GM20431 (cell line): ENCODE measurements at regions not wholly inside any gene's neighbourhood (a gene's known extent, or its start where the extent isn't known, plus 50 kb on each side); places are given as distances from the start of the nearest gene placed in this dataset.
"Not testable (repeated sequence)": the region's sequence is repeated elsewhere in the genome, so short reads cannot be mapped to it uniquely, and the experiment has no call there.

Source experiments
- in situ Hi-C: fragments of 300-500 bp; cut with MseI, MboI; formaldehyde crosslinking; loops from one replicate; pipeline ENCODE4 v1.15.0; 2020; ENCODE audit warnings: low sequenced_read_pairs; ENCODE audit not compliant: unreplicated experiment

DNA sequence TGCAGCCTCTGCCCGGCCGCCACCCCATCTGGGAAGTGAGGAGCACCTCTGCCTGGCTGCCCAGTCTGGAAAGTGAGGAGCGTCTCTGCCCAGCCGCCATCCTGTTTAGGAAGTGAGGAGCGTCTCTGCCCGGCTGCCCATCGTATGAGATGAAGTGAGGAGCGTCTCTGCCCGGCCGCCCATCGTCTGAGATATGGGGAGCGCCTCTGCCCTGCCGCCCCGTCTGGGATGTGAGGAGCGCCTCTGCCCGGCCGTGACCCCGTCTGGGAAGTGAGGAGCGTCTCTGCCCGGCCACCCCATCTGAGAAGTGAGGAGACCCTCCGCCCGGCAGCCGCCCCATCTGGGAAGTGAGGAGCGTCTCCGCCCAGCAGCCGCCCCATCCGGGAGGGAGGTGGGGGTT is 1069.5 kb upstream of the EPHA6 start:
- in situ Hi-C loops: not testable (repeated sequence)

DNA sequence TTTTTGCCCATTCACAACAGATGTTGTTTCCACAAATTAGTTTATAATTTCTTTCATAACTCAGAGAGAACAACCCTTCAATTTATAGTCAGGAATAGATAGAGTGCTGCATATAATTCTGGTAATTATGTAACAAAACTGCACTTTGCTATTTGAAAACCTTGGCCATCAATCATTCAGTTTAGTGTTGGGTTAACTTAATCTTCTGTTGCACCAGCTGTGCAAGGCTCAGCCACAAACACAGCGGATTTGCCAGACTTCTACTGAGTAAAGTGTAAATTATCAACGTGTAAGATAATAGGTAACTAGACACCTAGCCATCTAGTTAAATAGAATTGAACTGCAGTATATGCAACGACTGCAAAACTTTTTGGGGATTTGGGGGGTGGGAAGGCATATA is 1064.3 kb upstream of the EPHA6 start:
- in situ Hi-C loops: no loop called here

DNA sequence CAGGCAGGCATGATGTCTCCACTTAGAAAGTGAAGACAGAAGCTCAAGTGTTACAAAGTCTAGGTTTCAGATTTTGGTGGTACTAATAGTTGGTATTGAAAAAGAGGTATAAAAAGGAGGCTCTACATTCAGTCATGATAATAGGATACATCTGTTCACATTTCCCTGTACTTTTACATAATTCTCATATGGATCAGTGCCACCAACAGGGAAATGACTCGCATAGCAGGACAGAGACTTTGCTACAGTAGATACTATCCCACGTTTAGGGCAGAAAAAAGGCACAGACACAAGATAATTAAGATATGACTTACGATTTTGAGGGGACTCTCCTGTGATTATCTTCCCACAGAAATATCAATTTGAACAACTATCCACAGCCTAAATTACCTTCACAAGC is 1062.9 kb upstream of the EPHA6 start:
- in situ Hi-C loops: no loop called here

DNA sequence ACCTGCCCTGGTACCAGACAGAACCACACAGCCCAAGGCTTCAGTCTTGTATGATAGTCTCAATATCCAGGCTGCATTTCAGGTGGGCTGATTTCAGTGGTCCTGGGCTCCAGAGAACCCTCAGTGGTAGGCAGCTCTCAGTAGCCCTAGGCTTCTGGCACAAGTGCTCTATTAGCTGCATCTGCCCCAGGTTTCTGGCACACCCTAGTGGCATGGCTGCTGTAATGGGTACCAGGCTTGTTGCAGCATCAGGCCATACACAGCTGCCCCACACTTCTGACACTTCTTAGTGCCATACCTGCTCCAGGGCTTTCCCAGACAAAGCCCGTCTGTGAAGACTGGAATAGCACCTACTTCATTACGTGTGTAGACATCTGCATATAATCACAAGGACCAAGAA is 1062.2 kb upstream of the EPHA6 start:
- in situ Hi-C loops: no loop called here

DNA sequence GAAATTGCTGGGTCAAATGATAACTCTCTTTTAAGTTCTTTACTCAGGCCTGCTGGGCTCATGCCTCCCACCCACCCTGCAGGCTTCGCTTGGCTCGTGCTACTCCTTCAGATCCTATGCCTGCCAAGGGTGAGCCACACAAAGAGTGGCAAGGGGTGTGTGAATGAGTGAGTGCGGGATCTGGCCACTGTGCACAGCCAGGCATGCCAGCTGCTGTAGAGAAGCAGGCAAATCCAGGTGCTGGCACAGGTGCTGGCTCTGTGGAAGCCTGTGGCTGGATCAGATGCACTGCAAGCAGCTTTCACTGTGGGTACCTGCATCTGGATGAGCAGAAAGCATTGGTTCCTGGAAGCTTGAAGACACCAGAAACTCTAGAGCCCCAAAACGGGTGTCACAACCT is 1055.7 kb upstream of the EPHA6 start:
- in situ Hi-C loops: no loop called here

- in situ Hi-C loops: no loop called here
Measured at GRCh38 chr3:95759614-95760301, 1054.6 kb upstream of the EPHA6 start.

GRCh38 chr3:95775486-95776094 is 1038.8 kb upstream of the EPHA6 start:
- in situ Hi-C loops: no loop called here

- in situ Hi-C loops: no loop called here
Measured at GRCh38 chr3:95781598-95781997, 1032.8 kb upstream of the EPHA6 start.

DNA sequence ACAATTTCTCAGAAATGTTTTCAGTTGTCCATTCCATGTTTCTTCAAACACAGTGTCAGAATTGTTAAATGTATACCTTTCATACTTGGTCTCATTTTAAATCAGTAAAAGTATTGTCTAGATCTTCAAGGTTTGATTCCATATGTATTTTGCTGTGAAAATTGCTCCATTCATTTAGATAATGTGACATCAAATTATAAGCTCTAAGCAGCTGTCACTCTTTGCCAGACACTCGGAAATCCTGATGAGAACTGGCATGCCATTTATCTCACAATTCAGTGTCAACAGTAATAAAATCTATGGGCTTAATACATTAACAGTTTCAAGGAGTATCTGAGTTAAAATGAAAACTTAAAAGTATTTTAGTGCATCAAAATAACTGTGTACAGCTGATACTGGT is 1025.3 kb upstream of the EPHA6 start:
- in situ Hi-C loops: no loop called here

GRCh38 chr3:95797081-95797480 is 1017.3 kb upstream of the EPHA6 start:
- in situ Hi-C loops: no loop called here

DNA sequence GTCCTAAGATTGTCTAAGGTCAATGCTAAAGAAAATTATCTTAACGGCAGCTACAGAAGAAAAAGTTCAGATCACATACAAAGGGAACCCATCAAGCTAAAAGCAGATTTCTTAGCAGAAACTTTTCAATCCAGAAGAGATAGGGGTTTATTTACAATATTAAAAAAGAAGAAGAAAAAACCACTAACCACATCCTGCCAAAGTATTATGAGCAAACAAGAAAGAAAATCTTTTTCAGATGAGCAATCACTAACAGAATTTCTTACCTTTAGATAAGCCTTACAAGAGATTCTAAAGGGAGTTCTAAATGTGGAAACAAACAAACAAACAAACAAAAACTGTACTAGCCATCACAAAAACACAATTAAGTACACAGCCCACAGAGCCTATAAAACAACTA is 1015.8 kb upstream of the EPHA6 start:
- in situ Hi-C loops: no loop called here

GRCh38 chr3:95810462-95810861 is 1003.9 kb upstream of the EPHA6 start:
- in situ Hi-C loops: no loop called here

DNA sequence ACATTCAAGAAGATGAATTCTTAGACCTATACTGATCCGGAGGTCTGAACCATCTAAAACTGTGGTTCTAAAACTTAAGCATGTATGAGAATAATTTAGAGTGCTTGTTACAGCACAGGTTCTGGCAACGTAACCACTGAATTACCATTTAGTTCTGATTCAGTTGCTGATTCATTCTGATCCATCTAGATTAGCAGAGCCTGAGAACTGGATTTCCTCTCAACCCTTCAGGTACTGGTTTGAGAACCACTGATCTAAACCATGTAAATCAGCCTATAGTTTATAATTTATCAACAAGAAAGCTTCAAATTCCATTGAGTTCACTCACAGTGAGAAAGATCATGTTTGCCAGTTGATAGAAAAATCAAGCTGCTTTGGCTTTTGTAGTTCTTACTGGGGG is 1001.1 kb upstream of the EPHA6 start:
- in situ Hi-C loops: no loop called here

- in situ Hi-C loops: no loop called here
Measured at GRCh38 chr3:95815828-95816227, 998.6 kb upstream of the EPHA6 start.

DNA sequence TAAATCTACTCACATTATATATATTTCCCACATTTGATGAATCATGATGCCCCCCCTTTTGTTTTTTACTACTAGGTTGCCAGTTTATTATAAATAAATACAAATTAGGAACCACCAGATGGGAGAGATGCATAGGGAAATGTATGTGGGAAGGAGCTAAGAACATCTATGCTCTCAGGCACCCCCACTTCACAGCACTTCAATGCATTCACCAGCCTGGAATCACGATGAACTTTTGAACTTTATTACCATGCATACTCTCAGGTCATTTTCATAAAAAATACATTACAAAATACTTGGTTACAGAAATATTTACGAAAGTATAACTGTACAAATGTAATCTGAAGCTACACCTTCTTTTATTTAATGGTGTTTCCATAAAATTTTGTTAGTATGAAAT is 988.0 kb upstream of the EPHA6 start:
- in situ Hi-C loops: no loop called here

DNA sequence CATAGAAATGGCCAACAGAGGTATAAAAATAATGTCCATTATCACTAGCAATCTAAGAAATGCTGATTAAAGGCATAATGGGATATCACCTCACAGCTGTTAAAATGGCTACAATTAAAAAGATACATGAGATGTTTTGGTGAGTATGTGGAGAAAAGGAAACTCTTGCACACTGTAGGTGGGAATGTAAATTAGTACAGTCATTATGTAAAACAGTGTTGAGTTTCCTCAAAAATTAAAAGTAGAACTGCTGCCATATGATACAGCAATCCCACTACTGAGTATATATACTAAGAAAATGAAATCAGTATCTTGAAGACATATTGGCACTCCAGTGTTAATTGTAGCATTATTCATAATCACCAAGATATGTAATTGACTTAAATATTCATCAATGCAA is 982.2 kb upstream of the EPHA6 start:
- in situ Hi-C loops: no loop called here

- in situ Hi-C loops: not testable (repeated sequence)
Measured at GRCh38 chr3:95860628-95861027, 953.8 kb upstream of the EPHA6 start.

DNA sequence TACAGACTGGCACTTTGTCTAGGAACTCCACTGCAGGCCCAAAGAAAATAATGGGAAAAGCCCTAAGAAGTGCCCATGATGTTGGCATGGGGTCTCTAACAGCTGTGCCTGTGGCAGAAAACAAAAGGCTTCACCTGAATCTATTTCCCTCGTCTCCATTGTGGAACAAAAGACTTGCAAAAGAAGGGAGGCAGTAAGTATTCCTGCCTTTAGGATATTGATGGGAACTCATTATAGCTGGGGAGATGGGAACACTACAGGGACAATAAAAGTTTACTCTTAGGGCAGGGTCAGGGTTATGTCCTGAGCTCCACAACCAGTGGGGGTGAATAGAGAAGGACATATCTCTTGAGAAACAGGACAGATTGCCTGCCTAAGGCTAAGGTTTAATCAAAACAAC is 930.6 kb upstream of the EPHA6 start:
- in situ Hi-C loops: no loop called here

DNA sequence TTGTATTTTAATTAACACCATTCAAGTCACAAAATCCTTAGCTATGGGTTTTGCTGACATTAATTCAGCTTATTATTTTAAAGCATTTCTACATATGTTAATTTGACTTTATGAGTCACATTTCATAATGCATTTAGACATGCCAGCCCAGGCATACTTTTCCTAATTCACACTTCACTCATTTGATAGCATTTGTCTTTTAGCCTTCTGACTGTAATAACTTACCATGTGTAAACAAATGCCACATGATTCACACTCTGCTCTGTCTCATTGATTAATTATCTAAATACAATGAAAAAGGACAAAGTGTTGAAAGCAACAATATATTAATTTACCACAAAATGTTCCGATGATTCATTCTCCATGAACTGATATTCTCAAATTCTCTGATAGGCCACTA is 927.8 kb upstream of the EPHA6 start:
- in situ Hi-C loops: no loop called here

GRCh38 chr3:95887114-95887513 is 927.3 kb upstream of the EPHA6 start:
- in situ Hi-C loops: no loop called here

DNA sequence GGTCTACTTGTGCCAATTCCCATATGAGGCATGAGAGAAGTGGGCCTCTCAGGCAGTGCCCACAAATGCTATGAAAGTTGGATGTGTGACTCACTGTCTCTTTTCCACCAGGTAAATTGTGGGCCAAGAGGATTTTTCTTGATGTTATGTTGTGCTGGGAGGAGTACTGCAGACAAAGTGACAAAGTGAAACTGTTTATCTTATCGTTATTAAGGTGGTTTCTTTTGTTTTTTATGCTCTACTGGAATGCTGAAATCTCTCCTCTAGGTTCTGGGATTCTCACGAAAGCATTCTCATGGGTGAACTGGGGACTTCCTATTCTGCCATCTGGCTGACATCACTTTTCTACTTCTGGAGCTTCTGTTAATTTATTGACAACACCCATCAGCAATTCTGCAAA is 919.6 kb upstream of the EPHA6 start:
- in situ Hi-C loops: no loop called here

DNA sequence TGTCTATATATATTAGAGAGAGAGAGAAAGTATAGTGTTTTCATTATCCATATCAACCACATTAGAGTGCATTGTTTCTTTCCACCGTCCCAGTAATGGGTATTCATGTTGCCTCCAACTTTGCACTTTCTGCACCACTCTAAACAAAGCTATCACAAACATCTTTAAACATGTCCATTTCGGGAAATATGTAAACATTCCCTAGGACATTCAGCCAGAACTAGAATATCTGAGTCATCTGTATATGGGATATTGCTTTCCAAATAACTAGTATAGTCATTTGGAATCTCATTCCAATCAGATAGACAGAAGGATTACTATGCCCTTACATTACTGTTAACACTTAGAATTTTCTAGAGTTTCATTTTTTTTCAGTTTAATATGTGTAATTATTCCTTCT is 914.9 kb upstream of the EPHA6 start:
- in situ Hi-C loops: no loop called here
